HUES48 (cell line): ENCODE measurements at regions not wholly inside any gene's neighbourhood (a gene's known extent, or its start where the extent isn't known, plus 50 kb on each side); places are given as distances from the start of the nearest gene placed in this dataset.

Experiments used
- H3K27ac ChIP-seq: one replicate; pipeline ENCODE4 v1.7.0; 2013; ENCODE audit warnings: low read depth, low read length, inconsistent platforms
- H3K27me3 ChIP-seq: 2 replicates; pipeline ENCODE4 v1.6.1; 2013; ENCODE audit warnings: mild to moderate bottlenecking, low read length; ENCODE audit not compliant: control insufficient read depth, insufficient read depth
- H3K36me3 ChIP-seq: 2 replicates; pipeline ENCODE4 v1.6.1; 2013; ENCODE audit warnings: low read length; ENCODE audit not compliant: control insufficient read depth, insufficient read depth
- H3K4me1 ChIP-seq: 2 replicates; pipeline ENCODE4 v1.6.1; 2013; ENCODE audit warnings: mild to moderate bottlenecking, low read length; ENCODE audit not compliant: control insufficient read depth, insufficient read depth
- H3K4me3 ChIP-seq: 2 replicates; pipeline ENCODE4 v1.5.1; 2013; ENCODE audit warnings: mild to moderate bottlenecking, low read depth, low read length
- H3K9ac ChIP-seq: 2 replicates; pipeline ENCODE4 v1.6.1; 2013; ENCODE audit warnings: mild to moderate bottlenecking, low read depth, low read length, moderate library complexity
- H3K9me3 ChIP-seq: 2 replicates; pipeline ENCODE4 v1.6.1; 2013; ENCODE audit warnings: low read length; ENCODE audit not compliant: control insufficient read depth, insufficient read depth

GRCh38 chr11:127726367-127726766 is 725.8 kb upstream of the KIRREL3 start:
- H3K9me3 ChIP-seq, result no peaks in the 10 kb centered on the region
- H3K4me3 ChIP-seq, result no peak overlapping the region
- no peak overlapping the region for H3K9ac ChIP-seq
- no peaks in the 10 kb centered on the region for H3K27me3 ChIP-seq
- no peaks in the 10 kb centered on the region for H3K36me3 ChIP-seq
- no peaks in the 10 kb centered on the region for H3K4me1 ChIP-seq
- H3K27ac ChIP-seq, result no peak overlapping the region

- no peak overlapping the region for H3K9ac ChIP-seq
- no peak overlapping the region for H3K27ac ChIP-seq
- H3K9me3 ChIP-seq, result no peaks in the 10 kb centered on the region
- no peak overlapping the region for H3K4me3 ChIP-seq
- no peaks in the 10 kb centered on the region for H3K4me1 ChIP-seq
- H3K36me3 ChIP-seq, result no peaks in the 10 kb centered on the region
- H3K27me3 ChIP-seq, result no peaks in the 10 kb centered on the region
Observed at GRCh38 chr11:127723714-127724113, 723.1 kb upstream of the KIRREL3 start.

DNA sequence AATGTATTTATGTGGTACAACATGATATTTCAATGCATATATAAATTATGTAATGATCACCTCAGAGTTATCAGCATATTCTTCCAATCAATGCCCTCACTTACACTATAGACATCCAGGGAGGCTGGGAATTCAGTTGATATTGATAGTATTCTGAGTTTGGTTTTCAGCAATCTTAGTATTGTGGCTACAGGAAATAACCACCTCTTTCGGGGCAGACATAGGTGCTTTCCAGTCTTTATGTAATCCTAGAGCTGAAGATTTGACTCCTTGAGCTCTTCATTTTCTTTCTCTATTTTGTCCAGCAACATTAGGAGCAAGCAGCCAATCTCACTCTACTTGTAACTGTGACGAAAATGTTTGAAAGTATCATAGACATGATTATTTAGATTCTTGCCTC is 712.7 kb upstream of the KIRREL3 start:
- no peaks in the 10 kb centered on the region for H3K36me3 ChIP-seq
- no peak overlapping the region for H3K27ac ChIP-seq
- no peaks in the 10 kb centered on the region for H3K9me3 ChIP-seq
- no peaks in the 10 kb centered on the region for H3K27me3 ChIP-seq
- no peak overlapping the region for H3K4me3 ChIP-seq
- no peak overlapping the region for H3K9ac ChIP-seq
- H3K4me1 ChIP-seq, result no peaks in the 10 kb centered on the region

DNA sequence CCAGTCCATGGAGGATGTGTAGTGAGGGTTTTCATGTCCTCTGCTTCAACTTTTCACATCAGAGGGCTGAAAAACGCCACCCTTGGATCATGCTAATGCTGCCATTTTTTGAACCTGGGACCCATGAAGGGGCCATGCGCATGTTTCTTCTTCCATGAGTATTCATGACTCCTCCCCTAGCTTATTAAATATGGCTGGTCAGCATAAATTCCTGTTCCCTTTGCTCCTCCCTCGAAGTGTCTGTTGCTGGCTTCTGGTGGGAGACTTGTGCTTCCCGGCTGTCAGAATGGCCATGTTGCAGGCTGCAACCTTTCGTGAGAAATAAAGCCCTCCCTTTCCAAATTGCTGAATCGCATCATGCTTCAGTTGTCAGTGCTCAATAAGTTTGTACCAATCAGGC is 711.2 kb upstream of the KIRREL3 start:
- H3K9ac ChIP-seq, result no peak overlapping the region
- H3K4me3 ChIP-seq, result no peak overlapping the region
- no peaks in the 10 kb centered on the region for H3K27me3 ChIP-seq
- H3K27ac ChIP-seq, result no peak overlapping the region
- no peaks in the 10 kb centered on the region for H3K9me3 ChIP-seq
- no peaks in the 10 kb centered on the region for H3K36me3 ChIP-seq
- no peaks in the 10 kb centered on the region for H3K4me1 ChIP-seq

- no peak overlapping the region for H3K9ac ChIP-seq
- H3K27me3 ChIP-seq, result no peaks in the 10 kb centered on the region
- H3K4me1 ChIP-seq, result no peaks in the 10 kb centered on the region
- H3K9me3 ChIP-seq, result no peaks in the 10 kb centered on the region
- no peaks in the 10 kb centered on the region for H3K36me3 ChIP-seq
- H3K4me3 ChIP-seq, result no peak overlapping the region
- no peak overlapping the region for H3K27ac ChIP-seq
Observed at GRCh38 chr11:127710831-127711230, 710.3 kb upstream of the KIRREL3 start.

DNA sequence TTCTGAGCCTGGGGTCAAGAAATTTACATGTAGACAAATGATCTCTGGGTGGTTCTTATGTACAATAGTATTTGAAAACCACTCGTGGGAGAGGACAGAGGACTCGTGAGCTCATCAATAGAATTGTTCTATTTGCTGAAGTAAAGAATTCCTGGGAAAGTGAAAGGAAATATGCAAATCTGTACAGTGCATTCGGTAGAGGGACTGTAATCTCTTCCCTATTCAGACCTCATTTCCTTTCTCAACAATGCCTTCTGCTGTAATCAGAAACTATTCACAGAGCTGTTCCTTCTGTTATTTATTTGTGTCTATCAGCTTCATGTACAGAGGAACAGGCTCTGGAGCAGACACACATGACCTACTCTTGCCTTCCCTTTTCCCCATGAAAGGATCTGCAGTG is 709.4 kb upstream of the KIRREL3 start:
- H3K9me3 ChIP-seq, result no peaks in the 10 kb centered on the region
- H3K27me3 ChIP-seq, result no peaks in the 10 kb centered on the region
- no peaks in the 10 kb centered on the region for H3K4me1 ChIP-seq
- H3K36me3 ChIP-seq, result no peaks in the 10 kb centered on the region
- H3K9ac ChIP-seq, result no peak overlapping the region
- no peak overlapping the region for H3K4me3 ChIP-seq
- no peak overlapping the region for H3K27ac ChIP-seq

DNA sequence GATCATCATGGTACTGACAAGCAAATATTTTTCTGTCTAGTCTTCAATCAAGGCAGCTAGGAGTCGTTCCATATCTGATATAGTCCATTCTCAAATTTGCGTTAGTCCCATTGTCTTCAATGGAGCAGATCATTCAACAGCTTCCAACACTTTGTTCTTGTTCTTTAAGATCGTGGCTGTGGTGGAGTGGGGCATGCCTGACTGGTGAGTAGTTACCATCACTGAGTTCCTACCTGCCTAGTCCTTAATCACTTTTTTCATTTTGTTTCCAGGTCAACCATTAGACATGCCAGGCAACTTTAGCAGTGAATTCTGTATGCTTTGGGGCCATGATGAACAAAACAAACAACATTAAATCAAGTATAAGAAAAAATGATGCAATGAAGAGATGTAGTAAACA is 693.1 kb upstream of the KIRREL3 start:
- Histone ChIP-seq H3K36me3 (no peaks in the 10 kb centered on the region), H3K27ac (no peak overlapping the region), H3K9ac (no peak overlapping the region), H3K9me3 (no peaks in the 10 kb centered on the region), H3K4me3 (no peak overlapping the region), H3K27me3 (no peaks in the 10 kb centered on the region), H3K4me1 (no peaks in the 10 kb centered on the region)

- H3K36me3 ChIP-seq, result no peaks in the 10 kb centered on the region
- H3K4me1 ChIP-seq, result no peaks in the 10 kb centered on the region
- no peak overlapping the region for H3K4me3 ChIP-seq
- no peaks in the 10 kb centered on the region for H3K27me3 ChIP-seq
- H3K27ac ChIP-seq, result no peak overlapping the region
- no peak overlapping the region for H3K9ac ChIP-seq
- H3K9me3 ChIP-seq, result no peaks in the 10 kb centered on the region
Observed at GRCh38 chr11:127683321-127683720, 682.8 kb upstream of the KIRREL3 start.

- Histone ChIP-seq H3K36me3 (no peaks in the 10 kb centered on the region), H3K4me1 (peaks cover 3% of the 10 kb centered on the region; the same call in 1 of the 2 replicates), H3K4me3 (no peak overlapping the region), H3K9me3 (no peaks in the 10 kb centered on the region), H3K9ac (no peak overlapping the region), H3K27me3 (no peaks in the 10 kb centered on the region), H3K27ac (no peak overlapping the region)
Observed at GRCh38 chr11:127679816-127680545, 679.4 kb upstream of the KIRREL3 start.

DNA sequence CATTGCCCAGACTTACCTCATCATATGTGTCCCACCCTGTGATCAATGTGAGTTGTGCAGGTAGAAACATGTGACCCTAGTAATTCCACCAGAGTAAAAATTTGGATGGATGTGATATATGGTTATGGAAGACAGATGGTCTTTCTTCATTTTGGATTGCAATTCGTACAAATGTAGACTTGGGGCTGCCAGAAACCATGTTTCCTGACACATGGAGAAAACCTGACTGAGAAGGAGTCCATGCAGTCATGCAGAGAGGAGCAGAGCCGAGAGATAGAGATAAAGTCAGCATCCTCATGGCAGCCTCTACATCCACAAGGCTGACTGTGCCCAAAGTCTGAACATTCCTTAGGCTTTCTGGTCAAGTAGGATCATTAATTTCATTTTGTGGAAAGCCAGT is 678.1 kb upstream of the KIRREL3 start:
- Histone ChIP-seq H3K27me3 (no peaks in the 10 kb centered on the region), H3K36me3 (no peaks in the 10 kb centered on the region), H3K4me1 (peaks cover 3% of the 10 kb centered on the region; the same call in 1 of the 2 replicates), H3K27ac (no peak overlapping the region), H3K4me3 (no peak overlapping the region), H3K9ac (no peak overlapping the region), H3K9me3 (no peaks in the 10 kb centered on the region)

GRCh38 chr11:127677660-127678425 is 677.3 kb upstream of the KIRREL3 start:
- no peaks in the 10 kb centered on the region for H3K9me3 ChIP-seq
- H3K4me3 ChIP-seq, result no peak overlapping the region
- no peaks in the 10 kb centered on the region for H3K27me3 ChIP-seq
- no peaks in the 10 kb centered on the region for H3K36me3 ChIP-seq
- no peak overlapping the region for H3K27ac ChIP-seq
- H3K4me1 ChIP-seq, result peaks cover 3% of the 10 kb centered on the region; the same call in 1 of the 2 replicates
- H3K9ac ChIP-seq, result no peak overlapping the region
